ENCODE measurements at regions not wholly inside any gene's neighbourhood (a gene's known extent, or its start where the extent isn't known, plus 50 kb on each side); places are given as distances from the start of the nearest gene placed in this dataset.

DNA sequence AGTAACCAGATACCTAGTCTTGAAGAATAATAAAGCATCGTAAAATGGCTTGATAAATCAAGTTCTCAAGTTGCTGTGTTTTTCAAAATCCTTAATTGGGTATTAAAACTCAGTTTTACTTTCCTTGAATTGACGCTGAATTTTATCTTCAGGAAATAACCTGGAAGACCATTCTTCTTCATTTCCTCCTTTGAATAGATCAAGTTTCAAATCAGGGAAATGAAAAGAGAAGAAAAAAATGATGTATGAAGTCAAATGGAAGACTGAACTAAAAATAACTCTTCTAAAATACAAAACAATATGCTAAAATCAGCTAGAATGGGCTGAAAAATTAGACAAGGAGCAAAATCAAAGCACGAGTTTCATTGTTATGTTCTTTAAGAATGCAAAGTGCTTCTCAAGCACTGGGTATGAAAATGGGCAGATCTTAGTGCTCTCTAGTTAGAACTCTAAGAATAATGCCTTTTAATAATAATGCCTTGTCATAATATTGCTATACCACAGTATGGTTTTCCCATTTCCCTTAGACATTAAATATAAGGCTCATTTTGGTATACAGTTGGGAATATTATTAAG lies 54.6 kb upstream of the CLEC14A start:
- no peak for DNase-seq (ENCODE audit: low spot score)

DNA sequence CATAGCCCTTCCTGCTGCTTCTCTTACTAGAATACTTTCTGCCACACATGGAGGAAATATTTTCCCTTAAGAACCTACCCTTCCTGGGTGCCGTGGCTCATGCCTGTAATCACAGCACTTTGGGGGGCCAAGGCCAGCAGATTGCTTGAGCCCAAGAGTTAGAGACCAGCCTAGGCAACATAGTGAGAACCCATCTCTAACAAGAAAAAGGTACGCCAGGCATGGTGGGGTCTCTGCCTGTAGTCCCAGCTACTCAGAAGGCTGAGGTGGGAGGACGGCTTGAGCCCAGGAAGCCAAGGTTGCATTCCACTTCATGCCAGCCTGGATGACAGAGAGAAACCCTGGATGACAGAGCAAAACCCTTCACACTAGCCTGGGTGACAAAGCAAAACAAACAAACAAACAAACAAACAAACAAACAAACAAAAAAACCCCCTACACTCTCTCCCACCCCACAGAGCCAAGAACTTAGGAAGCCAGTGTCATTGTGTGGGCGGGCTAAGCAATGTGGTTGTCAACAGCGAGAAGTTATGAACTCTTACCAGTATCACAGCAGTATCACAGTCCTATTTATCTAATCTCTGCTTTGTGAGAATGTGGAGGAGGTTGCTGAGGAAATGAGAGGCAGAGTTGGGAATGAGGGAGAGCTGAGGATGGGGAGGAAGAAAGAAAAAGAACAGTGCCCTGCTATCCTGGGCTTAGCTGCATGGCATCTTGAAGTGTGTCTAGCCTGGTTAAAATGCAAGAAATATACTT lies 53.8 kb upstream of the CLEC14A start:
- DNase-seq (ENCODE audit: low spot score): no peak

All from SW480 (cell line).